GM21367 (cell line): ENCODE measurements at regions not wholly inside any gene's neighbourhood (a gene's known extent, or its start where the extent isn't known, plus 50 kb on each side); places are given as distances from the start of the nearest gene placed in this dataset.

Experiments
- ATAC-seq: cut with Tn5 transposase; IDR thresholded peaks from one replicate; pipeline ENCODE4 v1.9.1; 2021; ENCODE audit not compliant: unreplicated experiment

DNA sequence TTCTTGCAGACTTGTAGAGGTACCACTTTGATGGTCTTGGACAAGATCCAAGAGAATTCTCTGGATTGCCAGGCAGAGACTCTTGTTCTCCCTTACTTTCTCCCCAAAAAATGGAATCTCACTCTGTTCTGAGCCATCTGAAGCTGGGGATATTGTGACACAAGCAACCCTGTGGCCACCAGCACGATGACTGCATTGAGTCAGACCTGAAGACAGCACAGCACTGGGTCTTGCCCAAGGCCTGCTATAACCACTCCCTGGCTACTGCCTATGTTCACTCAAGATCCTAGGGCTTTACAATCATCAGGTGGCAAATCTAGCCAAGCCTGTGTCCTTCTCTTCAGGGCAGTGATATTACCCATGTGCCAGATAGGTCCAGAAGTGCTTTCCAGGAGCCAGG is 202.5 kb upstream of the SERP2 start:
- no peak for ATAC-seq

- no peak for ATAC-seq
Measured at GRCh38 chr13:44171861-44172260, 201.8 kb upstream of the SERP2 start.

- no peak for ATAC-seq
Measured at GRCh38 chr13:44172281-44172810, 201.3 kb upstream of the SERP2 start.

DNA sequence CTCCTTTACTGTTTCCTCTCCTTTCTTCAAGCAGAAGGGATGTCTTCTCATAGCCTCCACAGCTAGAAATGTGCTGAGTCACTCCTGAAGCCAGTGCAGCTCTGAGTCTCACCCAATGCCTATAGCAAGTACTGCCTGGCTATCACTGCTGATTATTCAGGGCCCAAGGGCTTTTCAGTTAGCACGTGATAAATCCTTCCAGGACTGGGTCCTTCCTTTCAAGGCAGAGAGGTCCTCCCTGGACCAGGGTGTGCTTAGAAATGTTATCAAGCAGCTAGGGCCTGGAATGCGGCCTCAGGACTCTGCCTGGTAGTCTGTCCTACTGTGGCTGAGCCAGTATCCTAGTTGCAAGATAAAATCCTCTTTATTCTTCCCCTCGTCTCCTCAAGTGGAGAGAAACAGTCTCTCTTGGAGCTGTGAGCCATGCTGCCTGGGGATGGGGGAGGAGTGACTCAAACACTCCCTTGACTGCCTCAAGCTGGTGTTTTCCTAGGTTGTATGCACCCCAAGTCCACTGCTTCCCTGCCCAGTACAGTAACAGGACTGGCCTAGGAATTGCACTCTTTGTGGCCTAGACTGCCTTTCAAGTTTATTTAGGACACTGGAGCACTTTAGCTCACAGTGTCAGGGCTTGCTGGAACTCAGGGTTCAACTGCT is 198.7 kb upstream of the SERP2 start:
- no peak for ATAC-seq

DNA sequence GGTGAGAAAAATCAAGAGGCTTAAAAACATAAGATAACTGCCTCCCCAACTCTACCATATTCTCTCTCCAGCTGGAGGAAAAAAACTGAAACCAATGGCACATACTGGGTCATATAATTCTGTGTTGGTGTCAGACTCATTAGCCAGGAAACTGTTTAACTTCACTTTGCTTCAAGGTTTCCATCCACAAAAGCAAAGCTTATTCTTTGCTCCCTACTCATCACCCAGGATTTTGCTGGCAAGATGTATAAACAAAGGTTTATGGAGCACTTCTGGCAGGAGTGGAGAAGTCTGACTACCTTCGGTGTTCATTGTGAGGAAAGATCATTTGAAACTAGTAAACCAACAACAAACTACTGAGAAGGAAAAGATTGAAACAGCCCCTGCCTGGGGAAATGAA is 197.5 kb upstream of the SERP2 start:
- ATAC-seq, result no peak

DNA sequence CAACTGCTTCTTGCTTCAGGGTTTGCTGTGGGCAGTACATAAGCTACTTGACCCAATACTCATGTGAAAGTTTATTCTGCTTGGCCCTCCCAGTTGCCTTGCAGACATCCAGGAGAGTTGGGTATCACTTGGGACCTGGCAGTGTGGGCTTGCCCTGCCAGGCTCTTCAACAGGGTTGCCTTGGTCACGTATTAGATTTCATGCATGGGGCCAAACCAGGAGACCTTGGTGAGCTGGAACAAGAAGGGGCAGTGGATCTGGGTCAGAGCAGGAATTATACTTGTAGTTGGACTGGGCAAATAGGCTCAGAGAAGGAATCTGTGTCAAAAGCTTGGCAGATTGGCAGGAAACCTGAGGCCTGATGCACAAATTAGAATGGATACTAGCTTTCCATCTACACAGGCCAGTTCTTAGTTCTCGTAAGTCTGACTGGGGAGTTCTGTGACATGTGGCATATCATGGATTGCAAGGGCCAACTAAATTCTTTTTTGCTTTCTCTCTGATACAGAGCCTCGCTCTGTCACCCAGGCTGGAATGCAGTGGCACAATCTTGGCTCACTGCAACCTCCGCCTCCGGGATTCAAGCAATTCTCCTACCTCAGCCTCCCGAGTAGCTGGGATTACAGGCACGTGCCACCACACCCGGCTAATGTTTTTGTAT is 192.6 kb upstream of the SERP2 start:
- ATAC-seq, result no peak

DNA sequence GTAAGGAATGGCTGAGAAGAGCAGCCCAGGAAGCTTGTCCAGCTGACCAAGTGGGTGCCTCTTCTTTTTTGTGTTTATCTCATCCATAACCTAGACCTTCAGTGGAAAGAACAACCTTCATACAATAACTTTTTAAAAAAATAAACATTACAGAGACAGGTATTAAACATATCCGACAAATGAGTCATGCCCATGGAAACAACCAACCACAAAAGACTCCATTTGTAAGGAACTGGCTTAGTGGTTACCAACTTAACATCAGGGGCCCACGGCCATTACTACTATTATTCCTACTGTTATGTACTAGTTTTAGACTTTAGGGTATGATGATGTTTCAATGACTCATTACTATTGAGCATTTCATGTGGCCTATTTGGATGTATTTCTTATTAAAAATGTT is 191.7 kb upstream of the SERP2 start:
- no peak for ATAC-seq

DNA sequence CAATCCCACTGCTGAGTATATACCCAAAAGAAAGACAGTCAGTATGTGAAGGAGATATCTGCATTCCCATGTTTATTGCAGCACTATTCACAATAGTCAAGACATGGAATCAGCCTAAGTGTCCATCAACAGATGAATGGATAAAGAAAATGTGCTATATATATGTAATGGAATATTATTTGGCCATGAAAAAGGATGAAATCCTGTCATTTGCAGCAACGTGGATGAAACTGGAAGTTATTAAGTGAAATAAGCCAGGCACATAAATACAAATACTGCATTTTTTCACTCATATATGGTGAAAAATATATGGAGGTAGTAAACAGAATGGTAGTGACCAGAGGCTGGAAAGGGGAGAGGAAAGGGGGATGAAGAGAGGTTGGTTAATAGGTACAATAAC is 188.9 kb upstream of the SERP2 start:
- ATAC-seq, result no peak

DNA sequence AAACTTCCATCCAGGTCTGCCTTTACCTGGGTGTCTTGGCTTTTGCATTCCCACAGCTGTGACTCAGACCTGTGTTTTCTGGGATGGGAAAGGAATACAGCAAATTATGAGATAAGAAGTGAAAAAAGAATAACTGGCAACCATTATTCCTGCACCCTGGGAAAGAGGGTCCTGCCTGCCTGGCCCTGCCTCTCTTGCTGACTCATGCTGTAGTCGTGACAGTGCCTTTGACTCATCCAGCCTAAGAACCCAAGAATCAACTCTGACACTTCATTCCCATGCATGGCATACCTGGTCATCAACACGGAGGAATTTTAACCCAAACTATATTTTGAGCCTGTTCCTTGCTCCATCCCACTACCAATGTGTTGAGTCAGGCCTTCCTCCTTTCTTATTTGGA is 185.4 kb upstream of the SERP2 start:
- ATAC-seq, result no peak

GRCh38 chr13:44189085-44189484 is 184.5 kb upstream of the SERP2 start:
- ATAC-seq, result no peak

DNA sequence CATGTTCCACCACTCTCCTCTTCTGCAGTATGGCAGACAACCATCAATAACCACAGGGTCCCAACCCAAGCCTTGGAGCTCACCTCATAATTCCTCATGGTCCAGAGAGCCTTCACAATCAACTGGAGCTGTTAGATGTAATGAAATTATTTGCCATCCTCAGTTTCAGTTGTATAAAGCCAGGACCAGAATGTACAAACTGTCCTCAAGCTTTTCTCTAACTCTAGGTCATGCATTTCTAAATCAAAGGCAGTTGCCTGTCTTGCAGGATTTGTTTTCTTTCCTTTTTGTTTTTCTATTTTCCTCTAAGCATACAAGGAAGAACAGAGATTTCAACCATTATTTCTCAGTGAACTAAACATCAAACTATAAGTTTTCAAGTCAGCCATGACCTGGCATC is 182.5 kb upstream of the SERP2 start:
- ATAC-seq, result no peak

- ATAC-seq, result no peak
Measured at GRCh38 chr13:44191504-44192171, 182.0 kb upstream of the SERP2 start.

- ATAC-seq, result no peak
Measured at GRCh38 chr13:44193731-44194130, 179.9 kb upstream of the SERP2 start.

GRCh38 chr13:44195245-44195644 is 178.4 kb upstream of the SERP2 start:
- no peak for ATAC-seq

GRCh38 chr13:44196196-44196751 is 177.3 kb upstream of the SERP2 start:
- ATAC-seq, result no peak

DNA sequence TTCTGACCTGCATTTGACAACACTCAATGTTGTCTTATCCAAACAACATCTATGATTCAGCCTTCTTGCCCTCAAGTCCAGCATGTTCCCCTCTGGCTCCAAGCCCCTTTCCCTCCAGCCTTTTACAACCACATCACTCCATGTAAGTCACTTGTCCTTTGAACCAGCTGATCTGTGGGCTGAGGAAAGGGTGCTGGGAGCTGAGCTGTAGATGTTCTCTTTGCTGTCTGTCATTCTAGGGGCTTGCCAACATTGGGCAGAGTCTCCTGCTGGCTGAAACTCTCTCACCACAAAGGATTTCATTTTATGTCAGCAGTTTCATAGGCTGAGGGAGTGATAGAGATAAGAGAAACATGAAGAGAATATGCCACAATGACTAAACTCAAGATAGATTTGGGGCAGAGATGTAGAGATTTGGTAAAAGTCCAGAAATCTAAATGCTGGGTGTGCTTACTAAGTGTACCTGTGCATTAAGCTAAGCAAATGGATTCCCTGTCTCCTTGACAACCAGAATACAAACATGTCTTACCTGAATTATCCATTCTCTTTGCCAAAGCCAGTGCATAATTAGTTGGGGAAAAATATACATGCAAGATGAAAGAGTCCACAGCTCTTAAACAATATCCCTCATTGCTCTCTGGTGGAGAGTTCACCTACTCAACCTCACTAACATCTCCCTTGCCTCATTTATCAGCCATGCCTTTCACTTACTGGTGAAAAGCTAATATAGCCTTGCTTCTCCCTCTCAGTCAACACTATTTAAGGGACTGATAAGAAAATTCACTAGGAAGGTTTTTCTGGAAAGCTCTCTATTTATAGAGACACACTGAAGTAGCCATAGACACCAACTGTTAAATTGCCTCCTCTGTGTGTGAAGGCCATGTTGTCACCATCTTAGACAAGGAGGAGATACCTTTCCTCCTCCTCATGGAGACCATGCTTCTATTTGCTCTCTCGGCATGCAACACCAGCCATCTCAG is 175.5 kb upstream of the SERP2 start:
- ATAC-seq, result peak; percentile 78

- no peak for ATAC-seq
Measured at GRCh38 chr13:44198826-44199225, 174.8 kb upstream of the SERP2 start.

- ATAC-seq, result no peak
Measured at GRCh38 chr13:44199627-44200207, 173.9 kb upstream of the SERP2 start.

DNA sequence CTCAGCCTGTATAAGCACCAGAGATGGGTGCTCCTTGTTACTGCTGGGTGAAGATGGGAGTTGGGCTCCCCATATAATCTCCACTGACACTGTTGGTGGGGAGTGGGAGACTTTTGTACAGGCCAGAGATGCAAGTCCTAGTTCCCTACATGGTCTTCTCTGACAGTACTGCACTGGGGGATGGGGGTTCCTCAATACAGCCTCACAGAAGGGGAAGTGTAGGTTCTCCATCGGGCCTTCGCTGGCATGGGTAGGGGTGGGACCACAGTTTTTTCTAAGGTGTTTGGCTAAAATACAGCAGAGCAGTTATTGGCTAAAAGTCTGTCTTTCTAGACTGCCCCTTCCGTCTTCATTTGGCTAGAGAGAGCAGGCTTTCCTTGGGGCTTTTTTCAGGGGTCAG is 167.2 kb upstream of the SERP2 start:
- ATAC-seq, result no peak

- no peak for ATAC-seq
Measured at GRCh38 chr13:44207476-44207875, 166.1 kb upstream of the SERP2 start.
